GDM1 (cell line): ENCODE measurements at regions not wholly inside any gene's neighbourhood (a gene's known extent, or its start where the extent isn't known, plus 50 kb on each side); places are given as distances from the start of the nearest gene placed in this dataset.

ENCODE experiments used
- DNase-seq: peaks from one replicate; lab custom pipeline; 2025; lab: John Stamatoyannopoulos, UW

DNA sequence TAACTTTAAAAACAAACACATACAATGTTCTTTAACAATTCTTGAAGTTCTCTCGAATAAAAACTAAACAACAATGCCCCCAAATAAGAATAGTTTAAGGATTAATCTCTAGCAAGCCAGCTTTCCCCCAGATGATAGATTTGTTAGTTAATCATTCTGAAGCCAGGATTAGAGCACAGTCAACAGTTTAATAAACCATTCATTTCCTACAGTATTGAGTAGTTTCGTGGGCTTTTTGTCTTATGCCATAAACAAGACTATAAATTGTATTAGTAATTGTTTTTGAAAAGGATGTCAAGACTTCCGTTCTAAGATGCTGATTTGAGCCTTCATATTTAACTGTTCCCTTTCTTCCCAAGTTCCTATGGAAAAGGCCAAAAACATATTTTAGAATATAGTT lies 136.6 kb downstream of the PIK3R1 start:
- DNase-seq: no peak

DNA sequence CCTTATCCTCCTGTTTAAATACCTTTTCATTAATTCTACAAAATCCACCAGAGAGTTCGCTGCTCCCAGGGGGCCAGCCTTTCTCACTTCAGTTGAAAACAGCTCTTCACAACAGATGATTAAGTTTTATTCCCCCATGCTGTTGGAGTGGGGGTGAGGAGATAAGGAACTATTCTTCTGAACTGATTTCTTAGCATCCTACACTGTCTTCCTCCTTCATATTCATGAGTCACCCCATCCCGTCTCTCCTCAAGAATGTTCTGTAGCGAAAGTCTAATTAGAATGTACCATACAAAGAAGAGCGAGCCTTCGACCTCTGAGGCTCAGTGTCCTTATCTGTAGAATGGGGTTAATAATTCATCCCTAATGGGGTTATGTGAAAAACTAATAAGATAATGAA lies 138.0 kb downstream of the PIK3R1 start:
- DNase-seq: no peak

DNA sequence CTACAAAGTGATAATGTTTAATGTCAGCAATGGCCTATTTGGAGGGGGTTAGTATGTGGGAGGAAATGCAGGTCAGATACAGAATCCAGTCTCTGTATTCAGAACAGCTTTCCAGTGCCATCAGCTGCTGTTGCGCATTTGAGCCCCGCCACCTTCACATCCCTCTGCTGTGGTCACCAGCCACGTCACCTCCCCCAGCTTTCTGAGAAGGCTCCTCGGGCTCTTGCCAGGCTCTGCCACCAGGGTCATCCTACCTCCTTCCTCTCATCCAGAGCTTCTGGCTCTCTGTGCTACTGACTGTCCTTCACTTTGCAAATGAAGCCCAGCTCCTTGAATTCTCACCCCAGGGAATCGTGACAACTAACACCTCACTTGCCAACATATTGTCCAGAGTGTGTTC lies 138.8 kb downstream of the PIK3R1 start:
- no peak for DNase-seq

DNA sequence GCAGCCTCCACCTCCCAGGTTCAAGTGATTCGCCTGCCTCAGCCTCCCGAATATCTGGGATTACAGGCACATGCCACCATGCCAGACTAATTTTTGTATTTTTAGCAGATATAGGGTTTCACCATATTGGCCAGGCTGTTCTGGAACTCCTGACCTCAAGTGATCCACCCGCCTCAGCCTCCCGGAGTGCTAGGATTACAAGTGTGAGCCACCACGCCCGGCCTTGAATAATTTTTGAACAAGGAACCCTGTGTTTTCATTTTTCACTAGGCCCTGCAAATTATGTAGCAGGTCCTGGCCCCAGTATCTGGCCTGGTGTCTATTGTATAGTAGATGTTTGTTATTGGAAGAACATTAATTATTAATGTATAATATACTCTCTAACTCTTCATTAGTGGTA lies 140.7 kb downstream of the PIK3R1 start:
- DNase-seq: no peak

DNA sequence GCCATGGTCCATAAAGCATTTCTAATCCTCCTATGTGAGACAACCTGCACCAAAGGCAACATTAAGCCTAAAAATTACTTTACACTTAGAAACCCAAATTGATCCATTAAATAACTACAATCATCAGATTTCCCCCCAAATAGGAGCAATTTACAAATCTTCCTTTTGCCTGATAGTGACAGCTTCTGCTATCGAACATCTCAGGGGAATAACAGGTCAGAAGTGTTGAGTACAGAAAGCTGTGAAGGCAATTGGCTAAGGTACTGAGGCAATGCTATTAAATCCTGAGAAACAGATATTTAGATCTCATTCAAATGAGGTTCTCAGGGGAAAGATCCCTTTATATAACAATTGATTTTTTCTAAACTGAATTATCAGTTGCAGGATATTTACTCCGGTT lies 141.1 kb downstream of the PIK3R1 start:
- DNase-seq: no peak

DNA sequence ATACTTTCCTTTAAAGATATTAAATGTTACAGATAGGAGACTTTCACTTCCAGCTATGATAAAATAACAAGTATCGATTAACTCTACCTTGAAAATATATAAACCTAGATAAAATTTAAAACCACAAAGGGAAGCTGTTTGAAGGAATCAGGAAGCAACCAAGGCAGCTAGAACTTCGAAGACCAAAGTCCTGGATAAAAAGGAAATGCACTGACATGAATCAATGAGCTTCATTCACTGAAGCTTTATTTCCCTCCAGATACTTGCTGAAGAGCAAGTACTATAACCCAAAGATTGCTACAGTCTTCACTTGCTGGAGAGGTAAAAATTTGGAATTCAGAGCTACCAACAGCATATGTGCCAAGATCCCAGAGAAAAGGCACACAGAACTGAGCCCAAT lies 144.1 kb downstream of the PIK3R1 start:
- DNase-seq: no peak

DNA sequence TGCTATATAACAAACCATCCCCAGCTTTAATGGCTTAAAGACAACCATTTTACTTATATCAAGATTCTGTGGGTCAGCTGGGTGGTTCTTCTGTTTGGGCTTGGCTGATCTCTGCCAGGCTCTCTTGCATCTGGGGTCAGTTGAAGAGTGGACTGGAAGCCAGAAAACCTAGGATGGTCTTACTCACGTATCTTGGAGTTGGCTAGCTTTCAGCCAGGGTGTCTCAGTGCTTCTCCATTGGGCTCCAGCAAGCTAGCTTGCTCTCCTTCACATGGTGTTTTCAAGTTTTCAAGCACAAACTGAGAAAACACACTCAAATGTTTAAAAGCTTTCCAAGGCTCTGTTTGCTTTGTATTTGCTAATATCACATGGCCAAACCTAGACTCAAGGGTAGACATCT lies 146.8 kb downstream of the PIK3R1 start:
- no peak for DNase-seq

DNA sequence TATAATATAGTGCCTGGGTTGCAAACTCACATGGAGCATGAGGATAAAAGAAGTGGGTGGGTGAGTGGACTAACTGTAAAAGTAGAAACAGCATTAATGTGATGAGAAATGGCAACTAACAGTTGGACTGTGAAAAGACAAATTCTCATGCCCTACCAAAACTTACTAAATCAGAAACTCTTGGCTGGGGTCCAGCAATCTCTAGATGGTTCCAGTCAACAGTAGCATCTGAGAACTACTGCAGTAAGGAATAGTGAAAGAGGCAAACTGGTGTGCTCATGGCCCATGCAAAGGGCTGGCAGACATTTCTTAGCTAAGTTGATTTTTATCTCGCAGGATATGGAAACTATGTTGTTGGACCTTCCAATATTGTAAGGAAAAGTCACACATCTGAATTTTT lies 150.3 kb downstream of the PIK3R1 start:
- no peak for DNase-seq

DNA sequence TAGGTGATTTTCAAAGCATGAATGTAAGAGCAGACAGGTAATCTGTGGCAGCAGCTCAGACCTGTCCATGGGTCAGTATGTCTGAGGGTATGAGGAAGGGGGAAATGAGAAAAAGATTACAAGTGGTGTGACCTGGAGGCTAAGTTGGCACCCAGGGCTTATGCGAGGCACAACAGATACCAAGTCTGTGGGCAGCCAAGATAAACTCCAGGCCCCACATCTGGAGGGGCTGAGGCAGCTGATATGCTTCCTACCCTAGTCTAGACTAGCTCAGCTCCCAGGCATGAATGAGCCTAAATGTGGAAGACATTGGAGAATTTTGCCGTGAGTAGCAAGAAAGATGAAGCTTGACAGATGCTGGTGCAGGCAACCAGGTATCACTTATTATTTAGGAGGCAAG lies 151.7 kb downstream of the PIK3R1 start:
- DNase-seq: no peak

DNA sequence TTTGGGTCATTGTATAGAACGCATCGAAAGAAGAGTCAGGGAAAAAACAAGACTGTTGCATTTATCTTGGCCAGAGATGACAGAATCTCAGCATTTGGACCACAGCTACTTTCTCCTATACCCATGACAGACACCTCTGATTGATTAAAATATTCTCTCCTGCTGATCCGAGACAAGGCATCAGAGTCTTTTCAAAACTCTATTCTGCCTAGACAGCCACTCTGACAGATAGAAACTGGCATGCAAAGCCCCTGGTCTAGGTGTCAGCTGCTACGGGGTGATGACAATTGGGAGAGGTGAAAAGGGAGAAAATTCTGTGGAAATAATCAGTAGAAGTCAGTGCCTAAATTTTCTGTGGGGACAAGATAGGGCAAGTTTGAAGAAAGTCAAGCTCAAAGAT lies 152.2 kb downstream of the PIK3R1 start:
- DNase-seq: no peak

DNA sequence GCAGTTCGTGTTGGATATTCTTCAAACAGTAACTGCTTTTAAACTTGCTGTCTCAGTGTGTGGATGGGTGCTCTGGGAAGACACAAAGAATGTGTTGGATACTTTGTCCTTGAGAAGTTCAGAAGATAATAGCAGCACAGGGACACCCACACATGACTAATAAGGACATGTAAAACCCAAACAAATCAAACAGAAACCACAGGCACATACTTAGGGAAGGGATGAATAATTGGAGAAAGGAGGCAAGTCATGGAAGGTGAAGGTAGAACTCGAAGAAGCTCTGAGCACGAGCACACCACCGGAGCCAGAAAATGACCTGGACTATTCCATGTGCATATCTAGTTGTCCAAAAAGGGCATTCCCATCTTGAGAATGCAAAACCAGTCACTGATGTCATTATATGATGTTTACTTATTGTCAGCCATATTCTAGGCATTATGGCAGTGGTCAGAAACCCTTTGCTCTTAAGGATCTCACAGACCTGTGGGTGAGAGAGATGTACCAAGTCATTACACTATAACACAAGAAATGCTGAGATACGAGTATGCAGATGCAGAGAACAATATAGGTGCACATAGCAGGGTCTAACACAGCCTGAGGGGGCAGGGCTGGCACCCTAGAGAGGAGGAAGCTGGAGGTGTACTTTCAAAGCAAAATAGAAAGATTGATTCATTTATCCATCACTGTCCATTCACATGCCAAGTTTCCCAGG lies 152.9 kb downstream of the PIK3R1 start:
- no peak for DNase-seq

DNA sequence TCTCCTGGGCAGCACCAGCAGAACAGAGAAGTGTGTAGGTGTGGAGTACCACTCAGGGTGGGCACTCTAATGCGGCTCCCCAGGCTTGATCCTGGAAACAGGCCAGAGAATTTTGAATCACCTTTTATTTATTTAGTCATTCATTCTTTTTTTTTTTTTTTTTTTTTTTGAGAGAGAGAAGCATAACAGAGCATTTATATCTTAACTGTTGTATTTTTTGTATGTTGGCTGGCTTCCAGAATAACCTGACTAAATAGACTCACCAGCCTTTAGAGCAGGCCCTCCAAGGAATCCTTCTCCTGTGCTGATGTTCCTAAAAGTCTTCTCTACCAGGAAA lies 153.4 kb downstream of the PIK3R1 start:
- DNase-seq: no peak

DNA sequence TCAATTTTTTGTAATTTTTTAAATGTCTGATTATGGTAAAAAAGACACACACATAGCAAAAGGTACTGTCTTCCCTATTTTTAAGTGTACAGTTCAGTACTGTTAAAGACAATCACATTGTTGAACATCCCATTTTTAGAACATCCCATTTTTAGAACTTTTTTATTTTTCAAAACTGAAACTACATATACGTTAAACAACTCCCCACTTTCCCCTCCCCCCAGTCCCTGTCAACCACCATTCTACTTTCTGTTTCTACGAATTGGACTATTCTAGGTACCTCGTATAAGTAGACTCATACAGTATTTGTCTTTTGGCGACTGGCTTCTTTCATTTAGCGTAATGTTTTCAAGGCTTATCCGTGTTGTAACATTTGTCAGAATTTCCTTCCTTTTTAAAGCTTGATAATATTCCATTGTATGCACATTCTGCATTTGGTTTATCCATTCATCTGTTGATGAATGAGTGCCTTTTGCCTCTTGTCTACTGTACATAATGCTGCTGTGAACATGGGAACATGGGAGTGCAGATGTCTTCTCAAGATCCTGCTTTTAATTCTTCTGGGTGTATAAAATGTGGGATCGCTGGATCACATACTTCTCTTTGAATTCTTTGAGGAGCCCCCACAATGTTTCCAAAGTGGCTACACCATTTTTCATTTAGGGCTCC lies 154.0 kb downstream of the PIK3R1 start:
- no peak for DNase-seq

DNA sequence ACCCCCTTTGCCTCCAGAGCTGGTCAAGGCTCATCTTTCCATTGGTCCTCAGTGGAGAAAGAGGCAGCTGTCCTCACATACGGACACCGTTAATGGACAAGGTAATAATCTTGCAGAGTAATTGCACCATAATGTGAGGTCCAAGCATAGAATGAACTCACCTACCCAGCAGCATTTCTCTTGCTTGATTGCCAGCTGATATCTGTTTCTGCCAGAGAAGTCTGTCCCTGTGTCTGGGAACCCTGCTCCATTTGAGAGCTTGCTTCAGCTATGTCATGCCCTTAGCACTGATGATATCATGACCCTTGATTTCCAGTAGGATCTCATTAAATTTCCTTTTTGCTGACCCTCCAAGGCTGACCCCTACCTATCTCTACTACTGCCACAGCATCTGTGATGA lies 154.6 kb downstream of the PIK3R1 start:
- no peak for DNase-seq

DNA sequence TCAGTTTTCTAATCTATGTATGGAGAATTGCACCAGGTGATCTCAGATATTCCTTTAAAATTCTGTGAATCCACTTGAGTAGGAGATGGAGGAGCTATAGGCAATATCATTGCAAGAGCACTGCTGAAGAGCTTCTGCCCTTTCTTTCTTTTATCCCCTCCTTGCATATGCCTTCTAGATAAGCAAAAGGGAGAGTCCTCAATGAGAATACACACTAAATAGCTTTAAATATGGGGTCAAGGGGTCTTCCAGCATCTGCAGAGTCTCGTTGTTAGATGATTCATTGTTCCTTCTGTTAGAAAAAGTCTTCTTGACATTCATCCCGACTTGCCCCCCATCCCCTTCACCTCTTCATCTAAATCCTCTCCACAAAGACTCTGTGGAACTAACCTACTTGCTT lies 156.1 kb downstream of the PIK3R1 start:
- no peak for DNase-seq

DNA sequence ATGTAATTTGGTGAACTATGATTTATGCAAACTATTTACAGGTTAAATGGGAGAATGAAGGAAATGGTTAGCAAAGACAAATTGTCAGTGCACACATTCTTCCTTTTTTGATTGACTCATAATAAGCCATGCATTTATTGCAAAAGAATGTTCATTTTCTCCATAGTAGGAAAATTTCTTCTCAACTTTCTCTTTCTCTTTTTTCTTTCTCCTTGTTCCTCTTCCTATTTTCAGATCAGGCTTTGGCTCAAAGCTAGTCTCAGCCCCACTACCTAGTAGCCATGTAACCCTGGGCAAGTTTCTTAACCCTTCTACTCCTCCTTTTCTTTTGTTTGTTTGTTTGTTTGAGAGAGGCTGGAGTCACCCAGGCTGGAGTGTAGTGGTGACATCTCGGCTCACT lies 156.6 kb downstream of the PIK3R1 start:
- DNase-seq: no peak

DNA sequence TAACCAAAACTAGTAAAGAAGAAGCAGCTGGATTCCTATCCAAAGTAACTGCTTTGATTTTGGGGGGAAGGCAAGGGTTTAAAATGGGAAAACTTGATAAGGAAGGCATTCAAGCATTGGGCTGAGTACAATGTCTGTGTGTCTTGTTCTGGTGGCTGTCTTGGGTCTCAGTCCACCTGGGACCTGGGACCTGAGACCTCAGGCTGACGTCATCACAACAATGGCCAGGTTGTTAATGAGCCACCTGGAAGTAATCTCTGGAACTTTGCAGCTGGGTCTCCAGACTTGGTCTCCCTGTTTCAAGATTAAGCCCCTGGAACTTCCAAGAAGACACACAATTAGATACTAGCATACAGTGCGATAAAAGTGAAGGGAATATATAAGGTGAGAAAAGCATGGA lies 157.5 kb downstream of the PIK3R1 start:
- no peak for DNase-seq

DNA sequence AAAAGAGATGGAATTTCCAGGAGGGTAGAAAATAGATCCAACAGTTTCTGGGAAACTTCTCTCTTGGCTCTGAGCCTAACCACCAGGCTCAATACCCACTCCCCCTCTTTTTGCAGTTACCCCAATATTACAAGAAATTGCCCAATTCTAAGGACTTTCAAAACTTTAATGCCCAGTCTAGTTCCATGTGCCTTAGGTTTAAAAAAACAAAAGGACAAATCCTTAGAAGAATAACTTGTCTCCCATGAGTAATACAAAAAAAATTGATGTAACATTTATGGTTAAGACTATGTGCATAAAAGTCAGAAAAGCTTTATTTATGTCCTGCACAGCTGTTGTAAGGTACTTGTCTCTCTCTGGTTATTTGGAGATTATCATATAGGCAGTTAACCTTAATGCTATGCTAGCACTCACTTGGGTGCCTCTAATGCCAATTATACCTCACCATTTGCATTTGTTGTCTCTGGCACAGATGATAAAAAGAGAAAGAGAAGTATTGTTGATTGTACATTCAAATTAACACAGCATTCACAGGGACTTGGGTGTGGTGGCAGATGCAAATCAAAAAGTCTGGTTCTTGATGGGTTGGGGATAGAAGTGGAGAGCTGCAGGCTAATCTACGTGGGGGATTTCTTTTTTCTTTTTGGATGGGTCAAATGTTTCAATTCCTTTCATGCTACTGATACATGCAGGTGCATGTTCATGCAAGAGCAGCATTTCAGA lies 159.4 kb downstream of the PIK3R1 start:
- DNase-seq: no peak

DNA sequence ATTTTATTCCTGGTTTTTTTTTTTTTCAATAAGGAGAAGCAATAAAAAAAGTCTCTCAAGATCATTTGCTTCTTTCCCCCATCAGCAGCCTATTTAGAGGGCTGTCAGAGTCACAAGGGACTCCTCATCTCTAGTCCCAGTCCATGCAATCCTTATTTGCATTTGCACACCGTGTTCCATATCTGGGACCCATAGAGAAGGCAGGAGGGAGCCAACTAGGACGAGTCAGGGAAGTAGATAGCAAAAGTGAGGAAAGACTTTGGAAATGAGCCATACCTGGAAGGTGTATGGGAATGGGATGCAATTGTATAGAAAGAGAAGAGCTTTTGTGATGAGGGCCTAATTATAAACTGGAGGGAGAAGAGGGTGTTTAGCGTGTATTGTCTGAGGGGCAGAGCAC lies 160.0 kb downstream of the PIK3R1 start:
- no peak for DNase-seq

DNA sequence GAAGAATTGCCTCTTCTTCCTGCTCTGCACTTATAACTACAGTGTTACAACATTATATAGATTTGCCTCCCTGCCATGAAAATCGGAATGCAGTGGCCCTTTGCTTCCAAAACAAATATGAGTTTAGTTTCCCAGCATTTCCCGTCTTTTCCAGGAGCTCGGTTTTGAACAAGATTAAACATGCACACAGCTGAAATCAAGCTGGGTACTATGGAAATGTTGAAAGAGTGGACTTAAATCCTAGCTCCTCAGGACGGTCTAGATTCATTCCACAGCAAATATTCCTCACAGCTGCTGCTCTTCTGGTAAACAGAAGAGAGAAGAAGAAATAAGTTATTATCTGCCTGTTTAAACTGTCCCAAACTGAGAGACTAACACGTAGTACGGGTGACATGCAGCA lies 161.4 kb downstream of the PIK3R1 start:
- DNase-seq: no peak

DNA sequence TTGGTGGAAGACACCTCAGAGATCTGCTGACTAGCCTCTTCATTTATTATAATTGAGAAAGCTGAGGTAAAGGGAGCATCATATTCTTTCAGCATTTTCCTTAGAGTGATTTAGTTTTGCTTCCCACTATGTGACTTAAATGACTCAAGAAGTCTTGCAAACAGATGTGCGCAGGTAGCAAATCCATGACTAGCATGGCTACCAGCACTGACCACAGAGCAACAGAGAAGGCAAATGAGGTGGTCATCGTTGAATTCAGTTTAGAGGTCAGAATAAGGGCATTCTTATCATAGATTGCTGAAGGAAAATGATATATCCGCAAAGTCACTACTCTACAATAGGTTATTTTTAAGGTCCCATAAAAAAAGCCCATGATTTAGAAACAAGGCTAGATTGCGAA lies 162.2 kb downstream of the PIK3R1 start:
- DNase-seq: no peak

DNA sequence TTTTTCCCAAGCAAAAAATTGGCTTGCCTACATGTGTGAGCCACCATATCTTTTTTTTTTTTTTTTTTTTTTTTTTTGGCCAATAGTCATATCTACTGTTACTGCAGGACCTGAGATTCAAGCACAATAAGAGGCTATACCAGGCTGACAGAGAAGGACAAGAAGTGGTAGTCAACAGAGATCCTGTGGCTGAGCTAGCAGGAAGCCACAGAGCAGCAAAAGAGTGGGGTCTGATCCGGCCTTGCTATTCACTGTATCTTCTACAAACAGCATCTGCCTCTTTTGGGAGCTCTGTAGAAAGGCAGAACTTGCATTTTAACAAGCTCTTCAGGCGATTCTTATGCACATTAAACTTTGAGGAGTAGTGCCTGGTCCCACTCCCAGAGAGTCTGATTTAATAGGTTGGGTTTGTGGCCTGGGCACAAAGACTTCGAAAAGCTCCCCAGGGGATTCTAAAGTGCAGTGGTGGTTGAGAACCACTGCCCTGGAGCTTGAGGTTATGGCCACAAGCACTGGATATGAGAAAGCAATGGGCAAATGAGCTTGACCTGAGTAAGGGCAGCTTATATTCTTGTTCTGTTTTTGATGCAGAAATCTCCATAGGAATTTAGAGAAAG lies 162.8 kb downstream of the PIK3R1 start:
- peak; percentile 78 for DNase-seq
